Astrocyte (in vitro differentiated cells and primary cell): ENCODE measurements at regions not wholly inside any gene's neighbourhood (a gene's known extent, or its start where the extent isn't known, plus 50 kb on each side); places are given as distances from the start of the nearest gene placed in this dataset.

Source experiments
- EZH2 ChIP-seq: IDR thresholded peaks from 2 replicates; pipeline ENCODE4 v1.6.1; 2012; ENCODE audit warnings: mild to moderate bottlenecking, low read length, inconsistent platforms; ENCODE audit not compliant: insufficient read depth
- TF ChIP-seq, protein P1 (sequence below): IDR thresholded peaks from 2 replicates; pipeline ENCODE4 v1.5.1; 2011; ENCODE audit warnings: low read depth, mild to moderate bottlenecking, inconsistent platforms, low read length, moderate library complexity; ENCODE audit not compliant: insufficient read depth

- TF ChIP-seq, protein P1, sequence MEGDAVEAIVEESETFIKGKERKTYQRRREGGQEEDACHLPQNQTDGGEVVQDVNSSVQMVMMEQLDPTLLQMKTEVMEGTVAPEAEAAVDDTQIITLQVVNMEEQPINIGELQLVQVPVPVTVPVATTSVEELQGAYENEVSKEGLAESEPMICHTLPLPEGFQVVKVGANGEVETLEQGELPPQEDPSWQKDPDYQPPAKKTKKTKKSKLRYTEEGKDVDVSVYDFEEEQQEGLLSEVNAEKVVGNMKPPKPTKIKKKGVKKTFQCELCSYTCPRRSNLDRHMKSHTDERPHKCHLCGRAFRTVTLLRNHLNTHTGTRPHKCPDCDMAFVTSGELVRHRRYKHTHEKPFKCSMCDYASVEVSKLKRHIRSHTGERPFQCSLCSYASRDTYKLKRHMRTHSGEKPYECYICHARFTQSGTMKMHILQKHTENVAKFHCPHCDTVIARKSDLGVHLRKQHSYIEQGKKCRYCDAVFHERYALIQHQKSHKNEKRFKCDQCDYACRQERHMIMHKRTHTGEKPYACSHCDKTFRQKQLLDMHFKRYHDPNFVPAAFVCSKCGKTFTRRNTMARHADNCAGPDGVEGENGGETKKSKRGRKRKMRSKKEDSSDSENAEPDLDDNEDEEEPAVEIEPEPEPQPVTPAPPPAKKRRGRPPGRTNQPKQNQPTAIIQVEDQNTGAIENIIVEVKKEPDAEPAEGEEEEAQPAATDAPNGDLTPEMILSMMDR, result no peak
- TF ChIP-seq EZH2, result no peak
These were observed 412.3 kb downstream of the NPHP4 start for GRCh38 chr1:5579966-5580365.
